Fibroblast of lung (primary cell): ENCODE measurements at regions not wholly inside any gene's neighbourhood (a gene's known extent, or its start where the extent isn't known, plus 50 kb on each side); places are given as distances from the start of the nearest gene placed in this dataset.

Experiments
- EZH2 ChIP-seq: IDR thresholded peaks from 2 replicates; pipeline ENCODE4 v1.5.1; 2012; ENCODE audit warnings: low read length, control low read depth, mild to moderate bottlenecking; ENCODE audit errors: missing control alignments
- TF ChIP-seq, protein P1 (sequence below), 2 donors: IDR thresholded peaks in 1 of 2; conservative IDR thresholded peaks in 1 of 2; 1 replicate in 1 of 2; 2 replicates in 1 of 2; pipeline ENCODE4 v1.5.1; 2011 to 2012; ENCODE audit warnings: low read length in 2 of 2, control low read depth in 1 of 2, inconsistent platforms in 1 of 2, low read depth in 1 of 2, mild to moderate bottlenecking in 1 of 2

DNA sequence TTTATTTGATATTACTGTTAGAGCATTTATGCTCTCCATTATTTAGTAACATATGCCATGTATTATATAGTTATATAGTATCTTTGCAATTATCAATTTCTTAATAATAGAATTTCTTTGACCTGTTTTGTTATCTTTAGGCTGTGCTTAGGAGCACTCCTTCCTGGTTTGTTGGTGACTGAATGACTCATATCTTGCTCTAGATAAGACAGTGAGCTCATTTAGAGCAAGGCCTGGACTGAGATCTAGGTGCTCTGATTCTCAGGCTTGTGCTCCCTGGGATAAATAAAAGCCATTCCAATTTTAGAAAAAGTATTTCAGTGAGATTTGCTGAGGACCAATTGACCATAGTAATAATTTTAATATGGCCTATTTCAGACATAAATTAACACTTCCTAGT, 951.2 kb downstream of the FLRT2 start:
- TF ChIP-seq, protein P1, sequence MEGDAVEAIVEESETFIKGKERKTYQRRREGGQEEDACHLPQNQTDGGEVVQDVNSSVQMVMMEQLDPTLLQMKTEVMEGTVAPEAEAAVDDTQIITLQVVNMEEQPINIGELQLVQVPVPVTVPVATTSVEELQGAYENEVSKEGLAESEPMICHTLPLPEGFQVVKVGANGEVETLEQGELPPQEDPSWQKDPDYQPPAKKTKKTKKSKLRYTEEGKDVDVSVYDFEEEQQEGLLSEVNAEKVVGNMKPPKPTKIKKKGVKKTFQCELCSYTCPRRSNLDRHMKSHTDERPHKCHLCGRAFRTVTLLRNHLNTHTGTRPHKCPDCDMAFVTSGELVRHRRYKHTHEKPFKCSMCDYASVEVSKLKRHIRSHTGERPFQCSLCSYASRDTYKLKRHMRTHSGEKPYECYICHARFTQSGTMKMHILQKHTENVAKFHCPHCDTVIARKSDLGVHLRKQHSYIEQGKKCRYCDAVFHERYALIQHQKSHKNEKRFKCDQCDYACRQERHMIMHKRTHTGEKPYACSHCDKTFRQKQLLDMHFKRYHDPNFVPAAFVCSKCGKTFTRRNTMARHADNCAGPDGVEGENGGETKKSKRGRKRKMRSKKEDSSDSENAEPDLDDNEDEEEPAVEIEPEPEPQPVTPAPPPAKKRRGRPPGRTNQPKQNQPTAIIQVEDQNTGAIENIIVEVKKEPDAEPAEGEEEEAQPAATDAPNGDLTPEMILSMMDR (conservative IDR thresholded peaks at IDR 0.05 in 1 of 2, IDR thresholded peaks at IDR 0.05 in 1 of 2; ENCODE audit: low read depth in 1 of 2, low read length in 2 of 2): no peak
- TF ChIP-seq EZH2: no peak
